ENCODE measurements at regions not wholly inside any gene's neighbourhood (a gene's known extent, or its start where the extent isn't known, plus 50 kb on each side); places are given as distances from the start of the nearest gene placed in this dataset.

DNA sequence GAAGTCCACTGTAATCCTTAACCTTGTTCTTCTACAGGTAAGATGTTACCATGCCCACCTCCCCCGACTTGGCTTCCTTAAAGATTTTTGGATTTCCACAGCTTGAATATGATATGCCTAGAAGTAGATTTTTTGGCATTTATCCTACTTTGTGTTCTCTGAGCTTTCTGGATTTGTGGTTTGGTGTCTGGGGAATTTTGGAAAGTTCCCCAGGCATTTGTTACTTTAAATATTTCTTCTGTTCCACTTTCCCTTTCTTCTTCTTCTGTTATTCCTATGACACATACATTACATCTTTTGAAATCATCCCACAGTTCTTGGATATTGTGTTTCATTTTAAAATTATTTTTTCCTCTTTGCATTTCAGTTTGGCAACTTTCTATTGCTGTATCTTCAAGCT, 122.1 kb upstream of the TMEM108 start:
- H3K9me3 ChIP-seq (ENCODE audit: low read length), result no peaks in the 10 kb centered on the region
- H3K27ac ChIP-seq (ENCODE audit: low read depth, low read length, poor library complexity, severe bottlenecking), result no peak overlapping the region
- no peak overlapping the region for H3K4me2 ChIP-seq (ENCODE audit: low read length)
- H3K36me3 ChIP-seq (ENCODE audit: insufficient read depth, low read length), result no peaks in the 10 kb centered on the region
- H3K27me3 ChIP-seq (ENCODE audit: insufficient read depth, low read length), result no peaks in the 10 kb centered on the region
- no peaks in the 10 kb centered on the region for H4K20me1 ChIP-seq (ENCODE audit: insufficient read depth, low read length)
- no peaks in the 10 kb centered on the region for H3K9me2 ChIP-seq (ENCODE audit: low read depth, low read length)
- no peaks in the 10 kb centered on the region for H3F3A ChIP-seq (ENCODE audit: insufficient read depth, low read length)
- no peak overlapping the region for H3K9ac ChIP-seq (ENCODE audit: low read length)
- no peaks in the 10 kb centered on the region for H3K79me2 ChIP-seq (ENCODE audit: insufficient read depth, low read length)
- no peak for TF ChIP-seq EZH2 (IDR thresholded peaks at IDR 0.05; ENCODE audit: borderline replicate concordance, low read length)
- TF ChIP-seq, protein P1, sequence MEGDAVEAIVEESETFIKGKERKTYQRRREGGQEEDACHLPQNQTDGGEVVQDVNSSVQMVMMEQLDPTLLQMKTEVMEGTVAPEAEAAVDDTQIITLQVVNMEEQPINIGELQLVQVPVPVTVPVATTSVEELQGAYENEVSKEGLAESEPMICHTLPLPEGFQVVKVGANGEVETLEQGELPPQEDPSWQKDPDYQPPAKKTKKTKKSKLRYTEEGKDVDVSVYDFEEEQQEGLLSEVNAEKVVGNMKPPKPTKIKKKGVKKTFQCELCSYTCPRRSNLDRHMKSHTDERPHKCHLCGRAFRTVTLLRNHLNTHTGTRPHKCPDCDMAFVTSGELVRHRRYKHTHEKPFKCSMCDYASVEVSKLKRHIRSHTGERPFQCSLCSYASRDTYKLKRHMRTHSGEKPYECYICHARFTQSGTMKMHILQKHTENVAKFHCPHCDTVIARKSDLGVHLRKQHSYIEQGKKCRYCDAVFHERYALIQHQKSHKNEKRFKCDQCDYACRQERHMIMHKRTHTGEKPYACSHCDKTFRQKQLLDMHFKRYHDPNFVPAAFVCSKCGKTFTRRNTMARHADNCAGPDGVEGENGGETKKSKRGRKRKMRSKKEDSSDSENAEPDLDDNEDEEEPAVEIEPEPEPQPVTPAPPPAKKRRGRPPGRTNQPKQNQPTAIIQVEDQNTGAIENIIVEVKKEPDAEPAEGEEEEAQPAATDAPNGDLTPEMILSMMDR (IDR thresholded peaks at IDR 0.05; ENCODE audit: low read length), result no peak
- no peak overlapping the region for H2AFZ ChIP-seq (ENCODE audit: low read length)
- no peak overlapping the region for H3K4me3 ChIP-seq (ENCODE audit: low read depth, low read length, poor library complexity, severe bottlenecking)
- H3K4me1 ChIP-seq (ENCODE audit: insufficient read depth, low read length, severe bottlenecking), result no peaks in the 10 kb centered on the region

DNA sequence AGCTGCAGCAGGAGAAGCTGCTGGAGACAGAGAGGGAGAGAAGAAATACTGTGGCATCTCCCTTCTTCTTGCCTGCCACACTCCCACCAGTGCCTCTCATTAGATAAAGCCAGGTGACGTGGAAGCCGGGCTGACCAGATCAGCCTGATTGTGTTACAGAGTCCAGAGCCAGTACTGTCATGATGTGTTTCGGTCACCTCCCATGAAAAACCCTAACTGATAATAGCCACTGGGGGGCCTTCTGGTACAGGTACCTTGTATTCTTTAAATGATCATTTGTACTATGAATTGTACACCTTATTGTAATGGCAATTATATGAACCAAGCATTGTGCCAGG, 125.8 kb upstream of the TMEM108 start:
- no peaks in the 10 kb centered on the region for H3K9me2 ChIP-seq (ENCODE audit: low read depth, low read length)
- no peaks in the 10 kb centered on the region for H3K79me2 ChIP-seq (ENCODE audit: insufficient read depth, low read length)
- no peak overlapping the region for H2AFZ ChIP-seq (ENCODE audit: low read length)
- no peaks in the 10 kb centered on the region for H3K36me3 ChIP-seq (ENCODE audit: insufficient read depth, low read length)
- no peaks in the 10 kb centered on the region for H4K20me1 ChIP-seq (ENCODE audit: insufficient read depth, low read length)
- no peaks in the 10 kb centered on the region for H3F3A ChIP-seq (ENCODE audit: insufficient read depth, low read length)
- H3K4me2 ChIP-seq (ENCODE audit: low read length), result no peak overlapping the region
- TF ChIP-seq EZH2 (IDR thresholded peaks at IDR 0.05; ENCODE audit: borderline replicate concordance, low read length), result no peak
- TF ChIP-seq, protein P1 (IDR thresholded peaks at IDR 0.05; ENCODE audit: low read length), result no peak
- H3K27me3 ChIP-seq (ENCODE audit: insufficient read depth, low read length), result no peaks in the 10 kb centered on the region
- H3K4me3 ChIP-seq (ENCODE audit: low read depth, low read length, poor library complexity, severe bottlenecking), result no peak overlapping the region
- no peaks in the 10 kb centered on the region for H3K9me3 ChIP-seq (ENCODE audit: low read length)
- no peaks in the 10 kb centered on the region for H3K4me1 ChIP-seq (ENCODE audit: insufficient read depth, low read length, severe bottlenecking)
- H3K27ac ChIP-seq (ENCODE audit: low read depth, low read length, poor library complexity, severe bottlenecking), result no peak overlapping the region
- H3K9ac ChIP-seq (ENCODE audit: low read length), result no peak overlapping the region

DNA sequence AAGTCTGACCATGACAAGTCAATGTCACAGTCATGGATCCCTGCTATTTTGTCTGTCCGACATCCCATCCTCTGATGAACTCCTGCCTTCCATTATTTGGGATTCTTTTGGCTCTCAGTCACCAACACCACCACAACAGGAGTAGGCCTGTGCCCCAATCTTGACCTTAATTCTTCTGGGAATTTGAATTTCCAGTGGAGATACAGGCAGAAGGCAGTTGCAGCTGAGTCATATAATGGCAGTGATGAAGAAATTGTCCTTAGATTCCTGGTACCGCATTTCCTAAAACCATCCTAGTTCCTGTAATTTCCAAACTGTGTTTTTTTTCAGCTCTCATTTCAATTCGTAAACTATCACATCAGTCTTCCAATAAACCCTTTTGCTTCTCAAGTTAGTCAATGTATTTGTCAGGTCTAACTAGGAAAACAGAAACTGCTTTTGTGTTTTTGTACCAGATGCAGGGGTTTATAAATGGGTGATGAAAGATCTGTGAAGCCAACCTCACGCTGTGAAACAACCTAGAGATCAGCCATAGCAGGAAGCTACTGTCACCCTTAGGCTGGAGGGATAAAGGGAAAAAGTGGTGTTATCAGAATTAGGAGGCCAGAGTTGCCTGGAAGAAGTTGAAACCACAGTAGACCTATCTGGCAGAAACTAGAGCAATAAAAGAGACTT, 126.3 kb upstream of the TMEM108 start:
- Histone ChIP-seq H3K27me3 (ENCODE audit: insufficient read depth, low read length) (no peaks in the 10 kb centered on the region), H3K79me2 (ENCODE audit: insufficient read depth, low read length) (no peaks in the 10 kb centered on the region), H4K20me1 (ENCODE audit: insufficient read depth, low read length) (no peaks in the 10 kb centered on the region), H3K9me3 (ENCODE audit: low read length) (no peaks in the 10 kb centered on the region), H3K4me1 (ENCODE audit: insufficient read depth, low read length, severe bottlenecking) (no peaks in the 10 kb centered on the region), H3K9me2 (ENCODE audit: low read depth, low read length) (no peaks in the 10 kb centered on the region), H3F3A (ENCODE audit: insufficient read depth, low read length) (no peaks in the 10 kb centered on the region), H3K9ac (ENCODE audit: low read length) (no peak overlapping the region), H3K36me3 (ENCODE audit: insufficient read depth, low read length) (no peaks in the 10 kb centered on the region), H3K4me3 (ENCODE audit: low read depth, low read length, poor library complexity, severe bottlenecking) (no peak overlapping the region), H2AFZ (ENCODE audit: low read length) (no peak overlapping the region), H3K4me2 (ENCODE audit: low read length) (no peak overlapping the region), H3K27ac (ENCODE audit: low read depth, low read length, poor library complexity, severe bottlenecking) (no peak overlapping the region)
- TF ChIP-seq EZH2 (IDR thresholded peaks at IDR 0.05; ENCODE audit: borderline replicate concordance, low read length), result no peak
- TF ChIP-seq, protein P1 (IDR thresholded peaks at IDR 0.05; ENCODE audit: low read length), result no peak
